ENCODE measurements at regions not wholly inside any gene's neighbourhood (a gene's known extent, or its start where the extent isn't known, plus 50 kb on each side); places are given as distances from the start of the nearest gene placed in this dataset.
"Not testable (repeated sequence)": the region's sequence is repeated elsewhere in the genome, so short reads cannot be mapped to it uniquely, and the experiment has no call there.

GRCh38 chr6:159522877-159523547 is 170.0 kb downstream of the SOD2 start:
- no peak for DNase-seq

- no peak for DNase-seq
These were observed 171.1 kb downstream of the SOD2 start for GRCh38 chr6:159521962-159522361.

- DNase-seq = no peak
These were observed 173.0 kb downstream of the SOD2 start for GRCh38 chr6:159520002-159520401.

- not testable (repeated sequence) for DNase-seq
These were observed 177.2 kb downstream of the SOD2 start for GRCh38 chr6:159515811-159516210.

GRCh38 chr6:159513914-159514313 is 179.1 kb downstream of the SOD2 start:
- DNase-seq = no peak

- no peak for DNase-seq
These were observed 179.8 kb downstream of the SOD2 start for GRCh38 chr6:159513074-159513720.

- no peak for DNase-seq
These were observed 180.5 kb downstream of the SOD2 start for GRCh38 chr6:159512571-159512970.

- no peak for DNase-seq
These were observed 180.9 kb downstream of the SOD2 start for GRCh38 chr6:159512104-159512503.

GRCh38 chr6:159510141-159510540 is 182.9 kb downstream of the SOD2 start:
- no peak for DNase-seq

GRCh38 chr6:159508931-159509330 is 184.1 kb downstream of the SOD2 start:
- no peak for DNase-seq

- DNase-seq = no peak
These were observed 187.0 kb downstream of the SOD2 start for GRCh38 chr6:159506048-159506447.

- no peak for DNase-seq
These were observed 187.7 kb downstream of the SOD2 start for GRCh38 chr6:159505140-159505922.

GRCh38 chr6:159501558-159501957 is 191.5 kb downstream of the SOD2 start:
- no peak for DNase-seq

- DNase-seq = no peak
These were observed 194.0 kb downstream of the SOD2 start for GRCh38 chr6:159499034-159499433.

- no peak for DNase-seq
These were observed 198.5 kb downstream of the SOD2 start for GRCh38 chr6:159494586-159494972.

GRCh38 chr6:159493898-159494585 is 199.0 kb downstream of the SOD2 start:
- DNase-seq = no peak

- DNase-seq = no peak
These were observed 199.7 kb downstream of the SOD2 start for GRCh38 chr6:159493231-159493897.

- no peak for DNase-seq
These were observed 202.6 kb downstream of the SOD2 start for GRCh38 chr6:159490298-159490937.

- DNase-seq = no peak
These were observed 205.4 kb downstream of the SOD2 start for GRCh38 chr6:159487636-159488035.

GRCh38 chr6:159483259-159483658 is 209.8 kb downstream of the SOD2 start:
- DNase-seq = no peak

GRCh38 chr6:159481897-159482296 is 211.1 kb downstream of the SOD2 start:
- DNase-seq = no peak

- no peak for DNase-seq
These were observed 212.6 kb downstream of the SOD2 start for GRCh38 chr6:159480471-159480870.
